Midbrain (tissue), 1 donor: ENCODE measurements at regions not wholly inside any gene's neighbourhood (a gene's known extent, or its start where the extent isn't known, plus 50 kb on each side); places are given as distances from the start of the nearest gene placed in this dataset.
"Not testable (repeated sequence)": the region's sequence is repeated elsewhere in the genome, so short reads cannot be mapped to it uniquely, and the experiment has no call there.

ENCODE experiments used
- DNase-seq: peaks from one replicate; lab custom pipeline; 2025; lab: John Stamatoyannopoulos, UW

- no peak for DNase-seq
Observed at GRCh38 chr4:20124317-20125026, 127.2 kb upstream of the SLIT2 start.

DNA sequence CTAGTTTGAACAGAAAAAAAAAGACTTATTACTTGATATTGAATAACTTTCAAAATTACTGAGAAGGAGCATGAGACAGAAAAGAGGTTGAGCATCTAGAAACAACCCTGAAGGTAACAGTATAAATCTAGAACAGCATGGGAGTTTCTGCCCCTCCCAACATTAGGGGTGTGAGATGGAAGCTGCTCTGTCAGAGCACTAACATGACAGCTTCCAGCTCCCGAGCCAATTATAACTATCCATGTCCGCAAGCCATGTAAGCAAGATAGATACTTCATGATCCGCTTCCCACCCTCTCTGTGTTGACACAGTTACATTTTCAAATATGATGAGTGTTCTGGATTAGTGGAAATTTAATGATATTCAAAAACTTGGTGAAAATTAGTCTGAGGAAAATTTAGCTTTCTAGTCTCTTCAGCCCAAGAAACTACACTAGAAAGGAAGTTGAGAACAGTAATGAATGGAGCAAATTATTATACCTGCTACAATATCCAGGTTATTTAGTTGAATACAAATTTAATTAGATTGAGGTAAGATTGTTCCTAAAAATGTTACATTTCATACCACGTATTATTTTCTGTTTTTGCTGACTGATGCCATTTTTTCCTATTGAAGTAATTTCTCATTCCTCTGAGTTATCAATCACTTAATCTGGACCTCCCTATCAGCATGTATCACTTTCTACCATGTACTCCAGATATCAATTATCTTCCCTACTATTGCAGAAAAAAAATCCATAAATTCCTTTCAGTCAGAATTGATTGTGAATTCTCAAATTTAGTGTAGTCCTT lies 129.3 kb upstream of the SLIT2 start:
- DNase-seq = no peak

DNA sequence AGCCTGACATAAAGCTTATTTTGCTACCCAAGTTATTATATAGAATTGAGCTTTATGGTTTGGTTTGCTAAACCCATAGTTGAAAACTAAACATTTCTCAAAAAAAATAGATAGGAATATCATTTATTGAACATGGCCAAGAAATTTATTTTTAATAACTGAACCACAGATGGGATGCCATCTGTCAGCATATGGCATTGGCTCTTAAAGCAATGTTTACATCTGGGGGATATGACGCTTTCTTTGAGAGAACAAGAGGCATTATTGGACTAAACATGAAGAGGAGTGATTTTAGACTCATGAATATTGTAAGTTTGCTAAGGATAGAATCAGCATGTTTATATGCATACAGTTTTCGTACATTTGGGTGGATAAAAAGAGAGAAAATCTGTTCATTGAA lies 132.6 kb upstream of the SLIT2 start:
- DNase-seq = no peak

DNA sequence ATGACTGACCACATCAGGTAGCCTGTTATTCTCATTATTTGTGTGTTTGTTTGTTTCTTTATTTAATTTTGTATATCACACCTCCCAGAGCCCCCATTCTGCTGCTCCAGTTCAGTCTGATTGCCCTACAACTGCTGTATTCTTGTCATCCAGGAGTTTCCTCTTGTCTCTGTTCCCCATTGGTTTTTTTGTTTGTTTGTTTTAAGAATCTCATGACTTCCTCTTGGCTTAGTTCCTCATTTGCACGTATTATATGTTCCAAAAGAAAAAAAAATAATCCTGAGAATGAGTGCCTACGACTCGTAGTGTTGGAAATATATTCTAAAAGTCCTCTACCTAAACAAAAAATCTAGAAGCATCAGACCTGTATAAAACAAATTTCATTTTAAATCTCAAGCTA lies 142.3 kb upstream of the SLIT2 start:
- no peak for DNase-seq

GRCh38 chr4:20106921-20107320 lies 144.8 kb upstream of the SLIT2 start:
- no peak for DNase-seq

DNA sequence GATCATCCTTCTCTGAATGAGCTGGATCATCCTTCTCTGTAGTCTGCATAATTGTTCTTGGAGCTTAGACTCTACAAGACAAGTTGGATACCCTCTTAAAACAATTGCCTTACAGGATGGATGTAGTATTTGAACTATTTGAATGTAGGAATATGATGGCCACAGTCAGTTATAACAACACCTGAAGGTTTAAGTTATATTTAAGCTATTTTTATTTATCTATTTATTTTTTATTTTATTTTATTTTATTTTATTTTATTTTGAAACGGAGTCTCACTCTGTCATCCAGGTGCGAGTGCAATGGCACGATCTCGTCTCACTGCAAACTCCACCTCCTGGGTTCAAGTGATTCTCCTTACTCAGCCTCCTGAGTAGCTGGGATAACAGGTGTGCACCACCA lies 149.9 kb upstream of the SLIT2 start:
- no peak for DNase-seq

GRCh38 chr4:20096911-20097310 lies 154.8 kb upstream of the SLIT2 start:
- no peak for DNase-seq

GRCh38 chr4:20095805-20096541 lies 155.7 kb upstream of the SLIT2 start:
- DNase-seq = no peak

GRCh38 chr4:20091781-20092180 lies 159.9 kb upstream of the SLIT2 start:
- no peak for DNase-seq

DNA sequence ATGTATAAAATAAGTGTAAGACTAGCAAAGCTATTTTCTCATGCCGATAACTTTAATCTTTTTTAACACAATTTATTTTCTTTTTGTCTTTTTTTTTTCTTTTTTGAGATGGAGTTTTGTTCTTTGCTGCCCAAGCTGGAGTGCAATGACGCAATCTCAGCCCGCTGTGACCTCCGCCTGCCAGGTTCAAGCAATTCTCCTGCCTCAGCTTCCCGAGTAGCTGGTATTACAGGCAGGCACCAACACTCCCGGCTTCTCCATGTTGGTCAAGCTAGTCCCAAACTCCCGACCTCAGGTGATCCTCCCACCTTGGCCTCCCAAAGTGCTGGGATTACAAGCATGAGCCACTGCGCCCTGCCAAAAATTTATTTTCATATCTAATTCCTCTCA lies 164.2 kb upstream of the SLIT2 start:
- DNase-seq = no peak

DNA sequence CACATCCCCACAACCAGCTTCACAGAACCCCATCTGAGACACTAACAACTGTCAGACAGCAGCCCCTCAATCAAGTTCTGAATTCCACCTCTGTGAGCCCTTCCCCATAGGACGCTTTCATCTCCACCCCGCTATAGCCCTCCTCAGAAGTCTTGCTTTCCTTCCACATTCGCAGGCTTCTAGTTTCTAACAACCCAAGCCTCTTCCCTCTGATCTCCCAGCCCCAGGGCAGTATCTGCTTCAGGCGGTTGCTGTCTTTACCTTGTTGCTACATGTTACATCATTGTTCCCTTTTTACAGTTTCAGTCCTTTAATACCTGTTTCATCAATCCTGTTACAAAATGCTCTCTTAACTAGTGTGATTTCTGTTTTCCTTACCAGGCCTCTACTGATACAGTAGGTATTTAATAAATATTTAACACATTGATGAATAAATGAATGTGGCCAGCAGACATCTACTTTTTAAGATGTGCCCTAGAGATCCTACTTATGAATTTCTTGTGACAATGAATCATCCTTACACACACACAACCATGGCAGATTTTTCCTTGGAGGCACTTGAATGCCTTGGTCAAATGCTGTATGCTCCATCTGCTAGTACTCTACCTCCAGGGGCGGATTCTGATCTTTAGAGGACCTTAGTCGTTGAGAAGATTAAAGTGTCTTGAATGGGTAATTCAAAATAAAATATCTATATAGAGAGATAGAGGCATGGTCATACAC lies 164.7 kb upstream of the SLIT2 start:
- no peak for DNase-seq

DNA sequence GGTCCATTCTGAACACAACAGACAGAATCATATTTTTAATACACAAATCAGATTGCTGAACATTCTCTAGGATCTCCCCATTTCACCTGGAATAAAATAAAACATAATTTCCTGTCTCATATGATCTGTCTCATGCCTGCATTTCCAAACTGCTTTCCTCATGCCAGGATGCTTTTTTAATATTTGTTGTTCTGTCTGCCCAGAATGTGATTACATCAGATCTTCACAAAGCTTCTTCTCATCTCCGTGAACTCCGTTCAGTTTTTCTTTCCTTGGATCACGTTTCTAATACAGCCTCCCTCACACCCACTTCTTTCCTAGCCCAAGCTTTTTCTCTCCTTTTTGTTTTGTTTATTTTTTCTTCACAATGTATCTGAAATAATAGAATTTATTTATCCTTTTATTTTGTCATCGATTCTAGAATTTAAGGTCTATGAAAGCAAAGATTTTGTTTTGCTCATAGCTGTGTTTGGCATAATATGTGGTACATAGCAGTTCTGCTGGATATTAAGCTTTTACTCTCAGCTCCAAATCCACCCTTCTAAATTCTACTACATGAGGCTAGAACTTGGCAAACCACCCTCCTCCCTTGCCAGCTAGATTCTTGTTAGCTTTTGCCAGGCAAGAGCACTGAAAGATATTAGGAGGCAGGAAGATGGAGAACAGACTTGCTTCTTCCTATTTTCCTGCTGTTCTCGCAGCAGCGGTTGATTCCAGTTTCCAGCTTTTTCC lies 165.5 kb upstream of the SLIT2 start:
- no peak for DNase-seq

- no peak for DNase-seq
Observed at GRCh38 chr4:20085653-20086052, 166.1 kb upstream of the SLIT2 start.

- DNase-seq = no peak
Observed at GRCh38 chr4:20085156-20085555, 166.5 kb upstream of the SLIT2 start.

GRCh38 chr4:20084488-20084887 lies 167.2 kb upstream of the SLIT2 start:
- no peak for DNase-seq

DNA sequence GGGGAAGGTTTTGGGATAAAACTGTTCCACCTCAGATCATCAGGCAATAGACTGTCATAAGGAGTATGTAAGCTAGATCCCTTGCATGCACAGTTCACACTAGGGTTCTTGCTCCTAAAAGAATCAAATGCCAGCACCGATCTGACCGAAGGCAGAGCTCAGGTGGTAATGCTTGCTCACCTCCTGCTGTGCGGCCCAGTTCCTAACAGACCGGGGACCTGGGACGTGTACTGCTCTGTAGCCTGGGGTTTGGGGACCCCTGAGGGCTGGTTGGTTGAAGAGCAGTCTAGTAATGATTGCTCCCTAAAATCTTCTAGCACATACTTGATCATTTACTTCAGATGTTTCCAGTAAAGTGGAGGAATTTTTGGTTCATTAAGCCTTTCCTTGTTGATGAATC lies 173.1 kb upstream of the SLIT2 start:
- DNase-seq = no peak

DNA sequence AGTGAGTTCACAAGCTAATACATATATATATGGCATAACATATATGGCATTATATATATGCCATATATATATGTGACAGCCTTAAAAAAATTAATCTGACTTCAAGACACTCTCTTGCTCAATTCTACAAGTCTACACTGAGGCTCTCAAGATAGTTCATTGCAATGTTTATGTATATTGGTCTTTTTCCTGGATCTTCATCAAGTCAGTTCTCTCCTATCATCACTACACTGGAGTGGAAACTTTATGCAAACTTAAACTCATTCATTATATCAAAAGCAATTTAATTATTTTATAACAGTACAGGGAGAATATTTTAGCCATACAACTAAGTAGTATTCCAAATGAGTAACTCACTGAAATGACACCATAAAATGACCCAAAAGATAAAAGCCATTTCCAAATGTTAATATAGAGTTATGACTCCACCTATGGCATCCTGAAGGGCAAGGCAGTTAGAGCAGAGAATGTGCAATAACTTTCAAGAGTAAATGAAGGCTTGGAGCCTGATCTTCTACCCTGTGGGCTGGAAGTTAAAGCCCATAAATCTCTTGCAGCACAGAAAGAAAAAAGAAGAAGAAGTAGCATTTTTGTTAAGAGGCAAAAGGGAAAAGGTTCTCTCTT lies 176.3 kb upstream of the SLIT2 start:
- DNase-seq = no peak

DNA sequence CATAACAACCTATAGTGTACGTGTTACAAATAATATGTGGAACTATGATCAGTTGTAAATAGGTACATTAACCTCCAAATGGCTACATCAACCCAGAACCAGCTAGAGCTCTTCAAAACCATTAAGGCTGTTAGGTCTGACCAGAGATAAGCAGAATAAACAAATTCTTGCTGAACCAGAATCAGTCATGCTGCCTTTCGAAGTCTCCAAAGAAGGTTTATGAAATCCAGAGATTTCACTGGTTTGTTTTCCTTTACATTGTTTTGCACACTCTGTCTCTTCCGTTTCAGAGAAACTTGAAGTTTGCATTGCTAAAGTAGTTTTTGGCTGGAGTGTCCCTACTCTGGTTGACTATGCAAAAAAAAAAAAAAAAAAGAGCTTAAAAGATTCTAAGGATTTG lies 177.3 kb upstream of the SLIT2 start:
- DNase-seq = no peak

- no peak for DNase-seq
Observed at GRCh38 chr4:20065952-20066351, 185.8 kb upstream of the SLIT2 start.

GRCh38 chr4:20062857-20063256 lies 188.8 kb upstream of the SLIT2 start:
- not testable (repeated sequence) for DNase-seq

GRCh38 chr4:20062054-20062453 lies 189.7 kb upstream of the SLIT2 start:
- DNase-seq = no peak
